Tibial nerve (tissue), 4 donors: ENCODE measurements at regions not wholly inside any gene's neighbourhood (a gene's known extent, or its start where the extent isn't known, plus 50 kb on each side); places are given as distances from the start of the nearest gene placed in this dataset.
"Not testable (repeated sequence)": the region's sequence is repeated elsewhere in the genome, so short reads cannot be mapped to it uniquely, and the experiment has no call there.

Experiments used
- CTCF ChIP-seq, 5 experiments: fragments of 200-600 bp in 3 of 5; fragments of 450-650 bp in 2 of 5; sonication (generic) in 3 of 5; IDR thresholded peaks; one replicate each; pipeline ENCODE4 v1.5.1; 2016 to 2019; ENCODE audit warnings: antibody characterized with exemption in 5 of 5, mild to moderate bottlenecking in 3 of 5, moderate library complexity in 2 of 5
- EP300 ChIP-seq, 2 donors: sonication (generic); formaldehyde crosslinking; IDR thresholded peaks; one replicate each; pipeline ENCODE4 v1.6.1; 2017; ENCODE audit warnings: antibody characterized with exemption in 2 of 2, mild to moderate bottlenecking in 1 of 2

GRCh38 chr1:222051311-222051710, 309.4 kb upstream of the DUSP10 start:
- TF ChIP-seq CTCF, EP300 (IDR thresholded peaks at IDR 0.05): not testable (repeated sequence)
